Prostate gland (tissue), 2 donors: ENCODE measurements at regions not wholly inside any gene's neighbourhood (a gene's known extent, or its start where the extent isn't known, plus 50 kb on each side); places are given as distances from the start of the nearest gene placed in this dataset.
"Not testable (repeated sequence)": the region's sequence is repeated elsewhere in the genome, so short reads cannot be mapped to it uniquely, and the experiment has no call there.

Source experiments
- CTCF ChIP-seq, 4 experiments: fragments of 200-600 bp in 2 of 4; fragments of 450-650 bp in 2 of 4; sonication (generic) in 2 of 4; IDR thresholded peaks; 1 replicate in 3 of 4; 2 replicates in 1 of 4; pipeline ENCODE4 v1.5.1; 2016 to 2019; ENCODE audit warnings: antibody characterized with exemption in 4 of 4, mild to moderate bottlenecking in 2 of 4, moderate library complexity in 2 of 4
- POLR2A ChIP-seq: fragments of 450-650 bp; IDR thresholded peaks from one replicate; pipeline ENCODE4 v1.6.1; 2016; ENCODE audit warnings: antibody characterized with exemption, mild to moderate bottlenecking
- POLR2AphosphoS5 ChIP-seq: sonication (generic); formaldehyde crosslinking; IDR thresholded peaks from one replicate; pipeline ENCODE4 v1.6.1; 2017; ENCODE audit warnings: antibody characterized with exemption

GRCh38 chr21:6468331-6468860, 4053.0 kb upstream of the TPTE start:
- not testable (repeated sequence) for TF ChIP-seq CTCF (IDR thresholded peaks at IDR 0.05); POLR2A; POLR2AphosphoS5
